ENCODE measurements at regions not wholly inside any gene's neighbourhood (a gene's known extent, or its start where the extent isn't known, plus 50 kb on each side); places are given as distances from the start of the nearest gene placed in this dataset.

DNA sequence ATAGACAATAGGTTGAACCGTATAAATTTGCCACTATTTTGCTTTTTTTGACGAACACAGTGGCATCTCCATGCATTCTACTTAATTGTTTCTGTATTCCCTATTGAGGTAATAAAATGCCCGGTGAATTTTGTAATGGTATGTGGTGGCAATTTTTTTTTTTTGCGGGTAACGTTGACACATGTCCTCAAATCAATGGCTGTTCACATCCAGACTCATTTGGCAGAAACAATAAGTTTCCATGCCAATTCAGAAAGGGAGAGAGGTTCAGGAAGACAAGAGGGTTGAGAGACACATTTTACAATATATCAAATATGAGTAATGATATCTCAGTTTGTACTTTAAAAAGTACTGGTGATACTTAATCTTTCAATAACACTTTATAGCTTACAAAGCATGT, 463.9 kb downstream of the WDR72 start:
- Histone ChIP-seq H3K36me3 (no peaks in the 10 kb centered on the region), H3K4me3 (no peak overlapping the region), H3K27ac (no peak overlapping the region), H3K27me3 (no peaks in the 10 kb centered on the region), H3K9me3 (no peaks in the 10 kb centered on the region), H3K4me1 (no peaks in the 10 kb centered on the region)
- WGBS, 2 donors (ENCODE audit: low coverage in 1 of 2): 57 to 72% methylated on average over 5 of the region's 5 CpGs
- no peak for ATAC-seq
- no peak for TF ChIP-seq EP300 (IDR thresholded peaks at IDR 0.05)
- no peak for TF ChIP-seq POLR2A (IDR thresholded peaks at IDR 0.05)
- TF ChIP-seq POLR2AphosphoS5 (IDR thresholded peaks at IDR 0.05): no peak
- TF ChIP-seq, protein P1, sequence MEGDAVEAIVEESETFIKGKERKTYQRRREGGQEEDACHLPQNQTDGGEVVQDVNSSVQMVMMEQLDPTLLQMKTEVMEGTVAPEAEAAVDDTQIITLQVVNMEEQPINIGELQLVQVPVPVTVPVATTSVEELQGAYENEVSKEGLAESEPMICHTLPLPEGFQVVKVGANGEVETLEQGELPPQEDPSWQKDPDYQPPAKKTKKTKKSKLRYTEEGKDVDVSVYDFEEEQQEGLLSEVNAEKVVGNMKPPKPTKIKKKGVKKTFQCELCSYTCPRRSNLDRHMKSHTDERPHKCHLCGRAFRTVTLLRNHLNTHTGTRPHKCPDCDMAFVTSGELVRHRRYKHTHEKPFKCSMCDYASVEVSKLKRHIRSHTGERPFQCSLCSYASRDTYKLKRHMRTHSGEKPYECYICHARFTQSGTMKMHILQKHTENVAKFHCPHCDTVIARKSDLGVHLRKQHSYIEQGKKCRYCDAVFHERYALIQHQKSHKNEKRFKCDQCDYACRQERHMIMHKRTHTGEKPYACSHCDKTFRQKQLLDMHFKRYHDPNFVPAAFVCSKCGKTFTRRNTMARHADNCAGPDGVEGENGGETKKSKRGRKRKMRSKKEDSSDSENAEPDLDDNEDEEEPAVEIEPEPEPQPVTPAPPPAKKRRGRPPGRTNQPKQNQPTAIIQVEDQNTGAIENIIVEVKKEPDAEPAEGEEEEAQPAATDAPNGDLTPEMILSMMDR (IDR thresholded peaks at IDR 0.05): no peak

DNA sequence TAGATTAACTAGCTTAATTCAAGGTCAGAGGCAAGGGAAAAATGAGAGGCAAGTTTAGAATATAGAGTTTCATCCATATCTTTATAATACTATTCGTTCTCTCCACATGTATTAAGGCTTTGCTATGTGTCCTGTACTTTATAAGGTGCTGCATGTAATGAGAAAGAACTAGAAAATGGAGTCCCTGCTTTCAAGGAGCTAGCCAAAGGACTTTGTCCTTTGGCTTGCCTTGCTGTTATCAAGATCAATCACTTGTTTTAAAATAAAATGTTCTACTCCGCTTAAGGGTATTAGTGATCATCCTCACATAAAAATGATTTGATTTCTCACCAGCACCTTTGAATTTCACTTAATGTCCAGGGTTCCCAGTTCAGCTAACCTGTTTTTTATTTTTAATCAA, 470.9 kb downstream of the WDR72 start:
- no peak for ATAC-seq

DNA sequence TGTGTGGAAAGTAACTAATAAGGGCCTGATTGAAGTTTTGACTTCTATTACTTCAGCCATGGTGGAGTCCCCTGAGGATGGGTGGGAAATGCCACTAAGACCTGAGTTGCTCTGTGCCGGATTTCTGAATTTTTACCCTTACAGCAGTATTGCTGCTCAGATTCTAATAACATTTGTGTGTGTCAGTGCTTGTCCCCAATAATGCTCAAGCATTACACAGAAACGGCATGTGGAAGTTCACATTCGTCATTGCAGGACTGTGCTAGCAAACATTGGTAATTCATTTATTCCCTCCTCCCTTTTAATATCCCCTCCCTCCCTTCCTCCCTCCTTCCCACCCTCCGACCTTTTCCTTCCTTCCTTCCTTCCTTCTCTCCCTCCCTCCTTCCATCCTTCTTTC, 484.5 kb upstream of the ONECUT1 start:
- H3K27ac ChIP-seq: no peak overlapping the region
- no peaks in the 10 kb centered on the region for H3K4me1 ChIP-seq
- no peak for ATAC-seq
- H3K9me3 ChIP-seq: no peaks in the 10 kb centered on the region
- H3K36me3 ChIP-seq: no peaks in the 10 kb centered on the region
- H3K27me3 ChIP-seq: no peaks in the 10 kb centered on the region
- no peak for TF ChIP-seq EP300 (IDR thresholded peaks at IDR 0.05)
- no peak overlapping the region for H3K4me3 ChIP-seq
- 51 to 63% methylated on average over 3 to 4 of the region's 4 CpGs for WGBS, 2 donors (ENCODE audit: low coverage in 1 of 2)

More for the DNA sequence above, 470.9 kb downstream of the WDR72 start:
- H3K27ac ChIP-seq: no peak overlapping the region
- no peaks in the 10 kb centered on the region for H3K4me1 ChIP-seq
- TF ChIP-seq EP300 (IDR thresholded peaks at IDR 0.05) (no peak), POLR2A (IDR thresholded peaks at IDR 0.05) (no peak), POLR2AphosphoS5 (IDR thresholded peaks at IDR 0.05) (no peak)
- TF ChIP-seq, protein P1 (IDR thresholded peaks at IDR 0.05): no peak
- H3K27me3 ChIP-seq: no peaks in the 10 kb centered on the region
- no peaks in the 10 kb centered on the region for H3K9me3 ChIP-seq
- no peak overlapping the region for H3K4me3 ChIP-seq
- 78 to 80% methylated on average over 2 of the region's 2 CpGs for WGBS, 2 donors (ENCODE audit: low coverage in 1 of 2)
- H3K36me3 ChIP-seq: no peaks in the 10 kb centered on the region

DNA sequence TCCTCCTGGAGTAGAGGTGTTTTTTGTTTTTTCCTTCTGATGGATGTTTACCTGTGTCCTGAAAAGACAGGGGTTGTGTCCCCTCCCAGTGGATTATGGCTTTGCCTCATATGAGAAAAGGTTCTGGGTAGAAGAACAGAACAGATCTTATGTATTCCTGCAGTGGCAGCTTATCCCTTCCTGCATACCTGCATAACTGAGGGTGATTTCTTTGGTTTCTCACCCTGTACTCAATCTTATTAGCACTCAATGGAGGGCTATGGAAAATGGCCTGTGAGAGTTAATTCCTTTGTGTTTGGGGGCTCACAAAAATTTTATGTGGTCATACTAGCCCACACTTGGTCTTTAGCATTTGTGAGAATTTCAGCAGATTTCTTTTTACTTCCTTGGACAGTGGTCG, 482.0 kb upstream of the ONECUT1 start:
- 0% methylated on average over 1 of the region's 1 CpG for WGBS, 2 donors (ENCODE audit: low coverage in 1 of 2)
- ATAC-seq: no peak
- no peak overlapping the region for H3K27ac ChIP-seq

DNA sequence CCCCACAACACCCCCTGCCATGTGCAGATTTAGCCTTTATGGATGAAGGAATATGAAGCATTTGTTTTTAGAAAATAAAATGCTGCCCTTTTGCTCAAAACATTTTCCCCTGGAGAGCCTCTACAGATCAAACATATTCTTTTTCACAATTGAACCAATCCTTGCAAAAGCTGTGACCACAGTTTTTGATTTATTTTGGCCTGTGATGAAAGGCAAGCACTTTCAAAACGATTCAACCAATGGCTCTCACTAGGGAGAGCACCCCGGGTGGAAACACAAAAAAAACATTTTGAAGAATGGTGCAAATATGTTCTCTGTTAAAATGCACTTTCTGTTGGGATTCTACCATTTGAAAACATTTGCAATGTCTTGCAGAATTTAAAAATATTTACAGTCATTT, 476.0 kb upstream of the ONECUT1 start:
- TF ChIP-seq, protein P1 (IDR thresholded peaks at IDR 0.05): no peak
- no peak for TF ChIP-seq POLR2AphosphoS5 (IDR thresholded peaks at IDR 0.05)
- no peak for TF ChIP-seq POLR2A (IDR thresholded peaks at IDR 0.05)
- TF ChIP-seq EP300 (IDR thresholded peaks at IDR 0.05): no peak
- no peaks in the 10 kb centered on the region for H3K36me3 ChIP-seq
- WGBS, 2 donors (ENCODE audit: low coverage in 1 of 2): 32 to 34% methylated on average over 2 of the region's 2 CpGs
- no peaks in the 10 kb centered on the region for H3K4me1 ChIP-seq
- ATAC-seq: no peak
- H3K4me3 ChIP-seq: no peak overlapping the region
- H3K27ac ChIP-seq: no peak overlapping the region
- H3K9me3 ChIP-seq: no peaks in the 10 kb centered on the region
- H3K27me3 ChIP-seq: no peaks in the 10 kb centered on the region

More for the DNA sequence above, 482.0 kb upstream of the ONECUT1 start:
- Histone ChIP-seq H3K4me3 (no peak overlapping the region), H3K27me3 (no peaks in the 10 kb centered on the region), H3K36me3 (no peaks in the 10 kb centered on the region), H3K4me1 (no peaks in the 10 kb centered on the region), H3K9me3 (no peaks in the 10 kb centered on the region)
- TF ChIP-seq, protein P1 (IDR thresholded peaks at IDR 0.05): no peak
- TF ChIP-seq POLR2A (IDR thresholded peaks at IDR 0.05) (no peak), EP300 (IDR thresholded peaks at IDR 0.05) (no peak), POLR2AphosphoS5 (IDR thresholded peaks at IDR 0.05) (no peak)

Data from gastroesophageal sphincter (tissue), 4 donors.